Liver (tissue), 8 donors: ENCODE measurements at regions not wholly inside any gene's neighbourhood (a gene's known extent, or its start where the extent isn't known, plus 50 kb on each side); places are given as distances from the start of the nearest gene placed in this dataset.

Source experiments
- DNase-seq: peaks from one replicate; pipeline ENCODE4 v3.0.0-alpha.2; 2017; ENCODE audit warnings: low spot score
- H3K27ac ChIP-seq, 2 donors: one replicate each; pipeline ENCODE4 v1.7.0; 2013; ENCODE audit warnings: inconsistent platforms in 2 of 2, low read length in 2 of 2, control low read depth in 1 of 2, low read depth in 1 of 2, mild to moderate bottlenecking in 1 of 2
- H3K27me3 ChIP-seq, 4 donors: one replicate each; pipeline versions ENCODE4 v1.6.1 to v1.7.0; 2013; ENCODE audit warnings: low read length in 3 of 4, inconsistent platforms in 1 of 4, mild to moderate bottlenecking in 1 of 4, moderate library complexity in 1 of 4; ENCODE audit not compliant: control insufficient read depth in 4 of 4, insufficient read depth in 4 of 4
- H3K36me3 ChIP-seq, 4 donors: one replicate each; pipeline versions ENCODE4 v1.6.1 to v1.7.0; 2013; ENCODE audit warnings: low read length in 3 of 4, mild to moderate bottlenecking in 3 of 4, low read depth in 1 of 4, moderate library complexity in 1 of 4; ENCODE audit not compliant: control insufficient read depth in 4 of 4, insufficient read depth in 3 of 4
- H3K4me1 ChIP-seq, 4 donors: one replicate each; pipeline versions ENCODE4 v1.6.1 to v1.7.0; 2013; ENCODE audit warnings: low read length in 3 of 4, mild to moderate bottlenecking in 3 of 4, moderate library complexity in 1 of 4; ENCODE audit not compliant: control insufficient read depth in 4 of 4, insufficient read depth in 4 of 4
- H3K4me3 ChIP-seq, 3 donors: one replicate each; pipeline versions ENCODE4 v1.6.1 to v1.7.0; 2013; ENCODE audit warnings: low read length in 3 of 3, control low read depth in 1 of 3, low read depth in 1 of 3, mild to moderate bottlenecking in 1 of 3
- H3K9ac ChIP-seq, 2 donors: one replicate each; pipeline ENCODE4 v1.7.0; 2013; ENCODE audit warnings: low read length in 2 of 2, mild to moderate bottlenecking in 2 of 2, moderate library complexity in 2 of 2, control low read depth in 1 of 2, low read depth in 1 of 2
- H3K9me3 ChIP-seq, 4 donors: one replicate each; pipeline versions ENCODE4 v1.6.1 to v1.7.0; 2013; ENCODE audit warnings: low read length in 3 of 4; ENCODE audit not compliant: control insufficient read depth in 4 of 4
- EGR1 ChIP-seq, 2 donors: IDR thresholded peaks; 2 replicates each; pipeline ENCODE4 v1.6.1; 2016 to 2018; ENCODE audit warnings: antibody characterized with exemption in 2 of 2, low read depth in 2 of 2
- FOXA1 ChIP-seq: IDR thresholded peaks from 2 replicates; pipeline ENCODE4 v1.6.1; 2016; ENCODE audit warnings: antibody characterized with exemption
- FOXA2 ChIP-seq: IDR thresholded peaks from 2 replicates; pipeline ENCODE4 v1.6.1; 2016; ENCODE audit warnings: antibody characterized with exemption
- GABPA ChIP-seq, 2 donors: IDR thresholded peaks in 1 of 2; conservative IDR thresholded peaks in 1 of 2; 2 replicates each; pipeline ENCODE4 v1.6.1; 2016; ENCODE audit warnings: antibody characterized with exemption in 2 of 2, mild to moderate bottlenecking in 1 of 2, moderate library complexity in 1 of 2
- HNF4A ChIP-seq, 2 donors: conservative IDR thresholded peaks; 2 replicates each; pipeline ENCODE4 v1.6.1; 2016; ENCODE audit warnings: antibody characterized with exemption in 2 of 2, mild to moderate bottlenecking in 2 of 2
- HNF4G ChIP-seq: IDR thresholded peaks from 2 replicates; pipeline ENCODE4 v1.6.1; 2016; ENCODE audit warnings: antibody characterized with exemption
- JUND ChIP-seq, 2 donors: IDR thresholded peaks; 2 replicates each; pipeline ENCODE4 v1.6.1; 2016; ENCODE audit warnings: antibody characterized with exemption in 2 of 2
- NR2F2 ChIP-seq: IDR thresholded peaks from 2 replicates; pipeline ENCODE4 v1.6.1; 2016; ENCODE audit warnings: antibody characterized with exemption
- RAD21 ChIP-seq, 2 donors: IDR thresholded peaks; 2 replicates each; pipeline ENCODE4 v1.6.1; 2016; ENCODE audit warnings: antibody characterized with exemption in 2 of 2, mild to moderate bottlenecking in 2 of 2
- RXRA ChIP-seq, 2 donors: IDR thresholded peaks; 2 replicates each; pipeline ENCODE4 v1.6.1; 2017 to 2018; ENCODE audit warnings: antibody characterized with exemption in 2 of 2, mild to moderate bottlenecking in 1 of 2
- SP1 ChIP-seq: IDR thresholded peaks from 2 replicates; pipeline ENCODE4 v1.6.1; 2018; ENCODE audit warnings: antibody characterized with exemption, mild to moderate bottlenecking
- TAF1 ChIP-seq: conservative IDR thresholded peaks from 2 replicates; pipeline ENCODE4 v1.6.1; 2016; ENCODE audit warnings: antibody characterized with exemption, mild to moderate bottlenecking
- YY1 ChIP-seq: IDR thresholded peaks from 2 replicates; pipeline ENCODE4 v1.6.1; 2016; ENCODE audit warnings: antibody characterized with exemption, mild to moderate bottlenecking
- WGBS: extraction: QIAGEN DNeasy Blood & Tissue Kit; methylation state at CpG from one replicate; pipeline ENCODE4 v1.1.7; 2013; 5-methylcytosine and 5-hydroxymethylcytosine counted together
- TF ChIP-seq, protein P1 (sequence below): fragments of 150-350 bp; IDR thresholded peaks from 2 replicates; pipeline ENCODE4 v1.5.1; 2017; ENCODE audit warnings: improper control_type of control experiment, low read depth, low read length; ENCODE audit not compliant: missing input control
- TF ChIP-seq, protein P2 (sequence below): IDR thresholded peaks from 2 replicates; pipeline ENCODE4 v1.6.1; 2016; ENCODE audit warnings: antibody characterized with exemption
- TF ChIP-seq, protein P3 (sequence below): IDR thresholded peaks from 2 replicates; pipeline ENCODE4 v1.6.1; 2016; ENCODE audit warnings: antibody characterized with exemption, mild to moderate bottlenecking
- TF ChIP-seq, protein P4 (sequence below): IDR thresholded peaks from 2 replicates; pipeline ENCODE4 v1.6.1; 2016; ENCODE audit warnings: antibody characterized with exemption
- TF ChIP-seq, protein P5 (sequence below): IDR thresholded peaks from 2 replicates; pipeline ENCODE4 v1.6.1; 2016; ENCODE audit warnings: antibody characterized with exemption
- donor health status: healthy.
- donor health status: healthy.
- donor health status: healthy.
- donor health status: healthy.
- donor health status: healthy.

DNA sequence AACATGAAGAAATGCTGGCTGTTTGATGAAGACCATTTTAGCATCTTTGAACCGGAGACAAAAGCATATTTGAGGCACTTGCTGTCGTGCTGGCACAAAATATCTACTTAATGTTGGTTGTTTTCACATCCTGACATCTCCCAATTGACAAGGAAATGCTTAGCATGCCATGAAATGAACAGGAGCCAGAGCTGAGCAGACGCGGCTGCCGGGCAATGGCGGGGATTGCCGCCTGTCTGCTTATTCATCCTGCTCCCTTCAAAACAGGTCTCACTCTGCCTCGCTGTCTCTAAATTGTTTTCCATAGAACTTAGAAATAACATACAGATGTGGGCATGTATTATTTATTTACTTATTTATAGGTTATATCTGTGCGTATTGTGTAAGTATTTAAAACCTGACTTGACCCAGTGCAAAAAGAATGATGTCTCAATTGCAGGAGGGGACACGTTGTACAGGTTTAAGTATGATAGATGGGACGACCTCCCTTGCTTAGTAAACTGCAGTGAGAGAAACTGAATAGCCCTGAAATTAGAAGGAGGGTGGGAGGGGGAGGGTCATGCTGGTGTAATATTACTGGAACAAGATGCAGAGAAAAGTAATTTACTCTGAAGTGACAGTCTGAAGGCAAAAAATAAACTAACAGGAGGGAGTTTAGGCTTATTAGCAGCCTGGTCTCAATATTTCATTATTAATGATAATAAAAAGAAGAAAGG lies 590.4 kb upstream of the PLXNA2 start:
- Histone ChIP-seq H3K27me3 (no peaks in the 10 kb centered on the region), H3K4me1 (no peaks in the 10 kb centered on the region), H3K9ac (no peak overlapping the region), H3K27ac (no peak overlapping the region), H3K4me3 (no peak overlapping the region), H3K36me3 (peaks cover 0 to 1% (median 0%) of the 10 kb centered on the region in 4 donors), H3K9me3 (no peaks in the 10 kb centered on the region)
- WGBS = 60% methylated on average over 11 of the region's 11 CpGs
- no peak for DNase-seq
- TF ChIP-seq, protein P1, sequence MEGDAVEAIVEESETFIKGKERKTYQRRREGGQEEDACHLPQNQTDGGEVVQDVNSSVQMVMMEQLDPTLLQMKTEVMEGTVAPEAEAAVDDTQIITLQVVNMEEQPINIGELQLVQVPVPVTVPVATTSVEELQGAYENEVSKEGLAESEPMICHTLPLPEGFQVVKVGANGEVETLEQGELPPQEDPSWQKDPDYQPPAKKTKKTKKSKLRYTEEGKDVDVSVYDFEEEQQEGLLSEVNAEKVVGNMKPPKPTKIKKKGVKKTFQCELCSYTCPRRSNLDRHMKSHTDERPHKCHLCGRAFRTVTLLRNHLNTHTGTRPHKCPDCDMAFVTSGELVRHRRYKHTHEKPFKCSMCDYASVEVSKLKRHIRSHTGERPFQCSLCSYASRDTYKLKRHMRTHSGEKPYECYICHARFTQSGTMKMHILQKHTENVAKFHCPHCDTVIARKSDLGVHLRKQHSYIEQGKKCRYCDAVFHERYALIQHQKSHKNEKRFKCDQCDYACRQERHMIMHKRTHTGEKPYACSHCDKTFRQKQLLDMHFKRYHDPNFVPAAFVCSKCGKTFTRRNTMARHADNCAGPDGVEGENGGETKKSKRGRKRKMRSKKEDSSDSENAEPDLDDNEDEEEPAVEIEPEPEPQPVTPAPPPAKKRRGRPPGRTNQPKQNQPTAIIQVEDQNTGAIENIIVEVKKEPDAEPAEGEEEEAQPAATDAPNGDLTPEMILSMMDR = no peak
- TF ChIP-seq GABPA (IDR thresholded peaks at IDR 0.05 in 1 of 2, conservative IDR thresholded peaks at IDR 0.05 in 1 of 2) (no peak), EGR1 (IDR thresholded peaks at IDR 0.05; ENCODE audit: low read depth in 2 of 2) (no peak), HNF4A (conservative IDR thresholded peaks at IDR 0.05) (no peak), YY1 (no peak), TAF1 (no peak), FOXA2 (no peak), JUND (IDR thresholded peaks at IDR 0.05) (no peak), SP1 (no peak), RAD21 (IDR thresholded peaks at IDR 0.05) (no peak), NR2F2 (no peak), FOXA1 (no peak), RXRA (IDR thresholded peaks at IDR 0.05) (no peak)
- TF ChIP-seq, protein P2, sequence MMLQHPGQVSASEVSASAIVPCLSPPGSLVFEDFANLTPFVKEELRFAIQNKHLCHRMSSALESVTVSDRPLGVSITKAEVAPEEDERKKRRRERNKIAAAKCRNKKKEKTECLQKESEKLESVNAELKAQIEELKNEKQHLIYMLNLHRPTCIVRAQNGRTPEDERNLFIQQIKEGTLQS = no peak
- TF ChIP-seq, protein P3, sequence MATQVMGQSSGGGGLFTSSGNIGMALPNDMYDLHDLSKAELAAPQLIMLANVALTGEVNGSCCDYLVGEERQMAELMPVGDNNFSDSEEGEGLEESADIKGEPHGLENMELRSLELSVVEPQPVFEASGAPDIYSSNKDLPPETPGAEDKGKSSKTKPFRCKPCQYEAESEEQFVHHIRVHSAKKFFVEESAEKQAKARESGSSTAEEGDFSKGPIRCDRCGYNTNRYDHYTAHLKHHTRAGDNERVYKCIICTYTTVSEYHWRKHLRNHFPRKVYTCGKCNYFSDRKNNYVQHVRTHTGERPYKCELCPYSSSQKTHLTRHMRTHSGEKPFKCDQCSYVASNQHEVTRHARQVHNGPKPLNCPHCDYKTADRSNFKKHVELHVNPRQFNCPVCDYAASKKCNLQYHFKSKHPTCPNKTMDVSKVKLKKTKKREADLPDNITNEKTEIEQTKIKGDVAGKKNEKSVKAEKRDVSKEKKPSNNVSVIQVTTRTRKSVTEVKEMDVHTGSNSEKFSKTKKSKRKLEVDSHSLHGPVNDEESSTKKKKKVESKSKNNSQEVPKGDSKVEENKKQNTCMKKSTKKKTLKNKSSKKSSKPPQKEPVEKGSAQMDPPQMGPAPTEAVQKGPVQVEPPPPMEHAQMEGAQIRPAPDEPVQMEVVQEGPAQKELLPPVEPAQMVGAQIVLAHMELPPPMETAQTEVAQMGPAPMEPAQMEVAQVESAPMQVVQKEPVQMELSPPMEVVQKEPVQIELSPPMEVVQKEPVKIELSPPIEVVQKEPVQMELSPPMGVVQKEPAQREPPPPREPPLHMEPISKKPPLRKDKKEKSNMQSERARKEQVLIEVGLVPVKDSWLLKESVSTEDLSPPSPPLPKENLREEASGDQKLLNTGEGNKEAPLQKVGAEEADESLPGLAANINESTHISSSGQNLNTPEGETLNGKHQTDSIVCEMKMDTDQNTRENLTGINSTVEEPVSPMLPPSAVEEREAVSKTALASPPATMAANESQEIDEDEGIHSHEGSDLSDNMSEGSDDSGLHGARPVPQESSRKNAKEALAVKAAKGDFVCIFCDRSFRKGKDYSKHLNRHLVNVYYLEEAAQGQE = no peak
- TF ChIP-seq, protein P4, sequence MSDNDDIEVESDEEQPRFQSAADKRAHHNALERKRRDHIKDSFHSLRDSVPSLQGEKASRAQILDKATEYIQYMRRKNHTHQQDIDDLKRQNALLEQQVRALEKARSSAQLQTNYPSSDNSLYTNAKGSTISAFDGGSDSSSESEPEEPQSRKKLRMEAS = no peak

DNA sequence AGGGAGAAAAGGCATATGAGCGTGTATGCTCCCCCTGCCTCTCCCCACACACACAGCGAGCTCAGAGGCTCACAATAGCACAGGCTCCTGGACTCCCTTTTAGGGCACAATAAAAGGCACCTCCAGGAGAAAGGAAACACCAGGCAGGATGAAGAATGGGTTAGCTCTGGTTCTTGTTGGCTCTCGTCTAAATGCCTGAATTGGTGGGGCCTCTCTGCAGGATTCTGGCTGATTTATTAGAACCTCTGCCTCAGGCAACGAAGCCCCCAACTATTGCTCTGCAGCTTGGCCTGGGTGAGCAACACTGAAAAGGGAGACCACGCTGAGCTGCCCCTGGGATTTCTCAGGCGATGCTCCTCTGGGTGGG lies 590.9 kb upstream of the PLXNA2 start:
- peaks cover 0 to 1% (median 0%) of the 10 kb centered on the region in 4 donors for H3K36me3 ChIP-seq
- WGBS = 83% methylated on average over 6 of the region's 6 CpGs
- no peak for DNase-seq
- TF ChIP-seq, protein P2 = no peak
- TF ChIP-seq EGR1 (IDR thresholded peaks at IDR 0.05; ENCODE audit: low read depth in 2 of 2) (no peak), JUND (IDR thresholded peaks at IDR 0.05) (no peak), HNF4G (no peak), GABPA (IDR thresholded peaks at IDR 0.05 in 1 of 2, conservative IDR thresholded peaks at IDR 0.05 in 1 of 2) (no peak), NR2F2 (no peak)
- TF ChIP-seq, protein P5, sequence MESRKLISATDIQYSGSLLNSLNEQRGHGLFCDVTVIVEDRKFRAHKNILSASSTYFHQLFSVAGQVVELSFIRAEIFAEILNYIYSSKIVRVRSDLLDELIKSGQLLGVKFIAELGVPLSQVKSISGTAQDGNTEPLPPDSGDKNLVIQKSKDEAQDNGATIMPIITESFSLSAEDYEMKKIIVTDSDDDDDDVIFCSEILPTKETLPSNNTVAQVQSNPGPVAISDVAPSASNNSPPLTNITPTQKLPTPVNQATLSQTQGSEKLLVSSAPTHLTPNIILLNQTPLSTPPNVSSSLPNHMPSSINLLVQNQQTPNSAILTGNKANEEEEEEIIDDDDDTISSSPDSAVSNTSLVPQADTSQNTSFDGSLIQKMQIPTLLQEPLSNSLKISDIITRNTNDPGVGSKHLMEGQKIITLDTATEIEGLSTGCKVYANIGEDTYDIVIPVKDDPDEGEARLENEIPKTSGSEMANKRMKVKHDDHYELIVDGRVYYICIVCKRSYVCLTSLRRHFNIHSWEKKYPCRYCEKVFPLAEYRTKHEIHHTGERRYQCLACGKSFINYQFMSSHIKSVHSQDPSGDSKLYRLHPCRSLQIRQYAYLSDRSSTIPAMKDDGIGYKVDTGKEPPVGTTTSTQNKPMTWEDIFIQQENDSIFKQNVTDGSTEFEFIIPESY = no peak
- TF ChIP-seq, protein P3 = no peak

More for the DNA sequence above, 590.9 kb upstream of the PLXNA2 start:
- Histone ChIP-seq H3K4me3 (no peak overlapping the region), H3K9ac (no peak overlapping the region), H3K27ac (no peak overlapping the region), H3K4me1 (no peaks in the 10 kb centered on the region), H3K9me3 (no peaks in the 10 kb centered on the region), H3K27me3 (no peaks in the 10 kb centered on the region)
